ENCODE measurements at regions not wholly inside any gene's neighbourhood (a gene's known extent, or its start where the extent isn't known, plus 50 kb on each side); places are given as distances from the start of the nearest gene placed in this dataset.

DNA sequence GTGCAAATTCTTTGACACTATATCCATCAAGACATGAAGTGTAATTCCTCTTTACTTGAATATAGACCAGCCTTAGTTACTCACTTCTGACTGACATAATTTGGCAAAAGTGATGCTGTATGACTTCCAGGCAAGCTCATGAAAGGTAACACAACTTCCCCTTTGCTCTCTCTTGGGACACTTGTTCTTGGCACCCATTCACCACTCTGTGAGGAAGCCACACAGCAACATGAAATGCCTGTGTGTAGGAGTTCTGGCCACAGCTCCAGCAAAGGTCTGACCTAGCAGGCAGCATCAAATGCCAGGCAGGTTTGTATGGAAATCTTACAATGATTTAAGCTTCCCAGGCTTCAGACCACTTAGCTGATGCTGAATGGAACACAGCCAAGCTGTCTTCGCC is 280.3 kb downstream of the PDHA2 start:
- H4K20me1 ChIP-seq (ENCODE audit: control insufficient read depth, extremely low read depth, insufficient read depth, low read length): no peaks in the 10 kb centered on the region
- H3K9me3 ChIP-seq (ENCODE audit: control insufficient read depth, low read depth, low read length): no peaks in the 10 kb centered on the region
- no peaks in the 10 kb centered on the region for H3K36me3 ChIP-seq (ENCODE audit: control insufficient read depth in 2 of 2, extremely low read depth in 1 of 2, insufficient read depth in 2 of 2, low read length in 2 of 2)
- H3K27ac ChIP-seq (ENCODE audit: control insufficient read depth, insufficient read depth, low read length): no peak overlapping the region
- H3K79me2 ChIP-seq (ENCODE audit: control insufficient read depth, insufficient read depth, low read length): no peaks in the 10 kb centered on the region
- dilution Hi-C loops (cut with MboI; ENCODE audit: extremely low pct_ligation_motif_present, low sequenced_read_pairs): no loop called here
- FAIRE-seq: no peak
- no peak overlapping the region for H2AFZ ChIP-seq (ENCODE audit: control insufficient read depth, low read length)
- H3K4me2 ChIP-seq (ENCODE audit: control insufficient read depth, extremely low read depth, insufficient read depth, low read depth, low read length): no peak overlapping the region
- H3K9me1 ChIP-seq (ENCODE audit: control insufficient read depth, extremely low read depth, insufficient read depth, low read length): no peaks in the 10 kb centered on the region
- TF ChIP-seq EZH2 (IDR thresholded peaks at IDR 0.05; ENCODE audit: low read length): no peak
- TF ChIP-seq, protein P1, sequence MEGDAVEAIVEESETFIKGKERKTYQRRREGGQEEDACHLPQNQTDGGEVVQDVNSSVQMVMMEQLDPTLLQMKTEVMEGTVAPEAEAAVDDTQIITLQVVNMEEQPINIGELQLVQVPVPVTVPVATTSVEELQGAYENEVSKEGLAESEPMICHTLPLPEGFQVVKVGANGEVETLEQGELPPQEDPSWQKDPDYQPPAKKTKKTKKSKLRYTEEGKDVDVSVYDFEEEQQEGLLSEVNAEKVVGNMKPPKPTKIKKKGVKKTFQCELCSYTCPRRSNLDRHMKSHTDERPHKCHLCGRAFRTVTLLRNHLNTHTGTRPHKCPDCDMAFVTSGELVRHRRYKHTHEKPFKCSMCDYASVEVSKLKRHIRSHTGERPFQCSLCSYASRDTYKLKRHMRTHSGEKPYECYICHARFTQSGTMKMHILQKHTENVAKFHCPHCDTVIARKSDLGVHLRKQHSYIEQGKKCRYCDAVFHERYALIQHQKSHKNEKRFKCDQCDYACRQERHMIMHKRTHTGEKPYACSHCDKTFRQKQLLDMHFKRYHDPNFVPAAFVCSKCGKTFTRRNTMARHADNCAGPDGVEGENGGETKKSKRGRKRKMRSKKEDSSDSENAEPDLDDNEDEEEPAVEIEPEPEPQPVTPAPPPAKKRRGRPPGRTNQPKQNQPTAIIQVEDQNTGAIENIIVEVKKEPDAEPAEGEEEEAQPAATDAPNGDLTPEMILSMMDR (optimal IDR thresholded peaks at IDR 0.05 in 1 of 3, IDR thresholded peaks at IDR 0.05 in 1 of 3, conservative IDR thresholded peaks at IDR 0.05 in 1 of 3; ENCODE audit: extremely low read depth in 1 of 3, insufficient read depth in 2 of 3, low read length in 3 of 3): no peak
- no peak overlapping the region for H3K9ac ChIP-seq (ENCODE audit: control insufficient read depth, extremely low read depth, insufficient read depth, low read length)
- no peak for DNase-seq (ENCODE audit: low read depth, low spot score)
- no peaks in the 10 kb centered on the region for H3K4me1 ChIP-seq (ENCODE audit: control insufficient read depth, extremely low read depth, insufficient read depth, low read length)
- no peaks in the 10 kb centered on the region for H3K27me3 ChIP-seq (ENCODE audit: control insufficient read depth, extremely low read depth, insufficient read depth, low read length)
- no peak overlapping the region for H3K4me3 ChIP-seq (ENCODE audit: control insufficient read depth in 2 of 3, extremely low read depth in 1 of 3, insufficient read depth in 2 of 3, low read depth in 1 of 3, low read length in 3 of 3)

DNA sequence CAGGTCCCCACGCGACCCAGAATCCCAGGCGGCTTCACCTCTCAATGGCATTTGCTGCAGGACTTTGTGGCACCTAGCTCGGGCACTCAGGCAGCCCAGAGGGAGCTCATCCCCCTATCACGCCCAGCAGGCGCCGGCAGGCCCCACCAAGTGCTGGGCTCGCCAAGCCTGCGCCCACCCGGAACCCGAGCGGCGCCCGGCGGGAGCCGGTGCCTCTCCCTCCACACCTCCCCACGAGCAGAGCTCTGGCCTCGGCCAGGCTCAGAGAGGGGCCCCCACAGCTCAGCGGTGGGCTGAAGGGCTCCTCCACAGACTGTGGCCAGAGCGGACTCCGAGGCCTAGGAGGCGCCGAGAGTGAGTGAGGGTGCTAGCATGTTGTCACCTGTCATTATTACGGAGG is 286.3 kb downstream of the PDHA2 start:
- no peak overlapping the region for H3K4me2 ChIP-seq (ENCODE audit: control insufficient read depth, extremely low read depth, insufficient read depth, low read depth, low read length)
- TF ChIP-seq EZH2 (IDR thresholded peaks at IDR 0.05; ENCODE audit: low read length): no peak
- TF ChIP-seq, protein P1 (optimal IDR thresholded peaks at IDR 0.05 in 1 of 3, IDR thresholded peaks at IDR 0.05 in 1 of 3, conservative IDR thresholded peaks at IDR 0.05 in 1 of 3; ENCODE audit: extremely low read depth in 1 of 3, insufficient read depth in 2 of 3, low read length in 3 of 3): no peak
- no peak for FAIRE-seq

More for the DNA sequence above, 286.3 kb downstream of the PDHA2 start:
- H3K4me3 ChIP-seq (ENCODE audit: control insufficient read depth in 2 of 3, extremely low read depth in 1 of 3, insufficient read depth in 2 of 3, low read depth in 1 of 3, low read length in 3 of 3): no peak overlapping the region
- H3K9ac ChIP-seq (ENCODE audit: control insufficient read depth, extremely low read depth, insufficient read depth, low read length): no peak overlapping the region
- no peaks in the 10 kb centered on the region for H3K9me3 ChIP-seq (ENCODE audit: control insufficient read depth, low read depth, low read length)
- no peaks in the 10 kb centered on the region for H3K79me2 ChIP-seq (ENCODE audit: control insufficient read depth, insufficient read depth, low read length)
- no peaks in the 10 kb centered on the region for H3K9me1 ChIP-seq (ENCODE audit: control insufficient read depth, extremely low read depth, insufficient read depth, low read length)
- no peaks in the 10 kb centered on the region for H3K36me3 ChIP-seq (ENCODE audit: control insufficient read depth in 2 of 2, extremely low read depth in 1 of 2, insufficient read depth in 2 of 2, low read length in 2 of 2)
- DNase-seq (ENCODE audit: low read depth, low spot score): no peak
- dilution Hi-C loops (cut with MboI; ENCODE audit: extremely low pct_ligation_motif_present, low sequenced_read_pairs): no loop called here
- no peaks in the 10 kb centered on the region for H4K20me1 ChIP-seq (ENCODE audit: control insufficient read depth, extremely low read depth, insufficient read depth, low read length)
- no peak overlapping the region for H3K27ac ChIP-seq (ENCODE audit: control insufficient read depth, insufficient read depth, low read length)
- no peak overlapping the region for H2AFZ ChIP-seq (ENCODE audit: control insufficient read depth, low read length)
- no peaks in the 10 kb centered on the region for H3K27me3 ChIP-seq (ENCODE audit: control insufficient read depth, extremely low read depth, insufficient read depth, low read length)
- H3K4me1 ChIP-seq (ENCODE audit: control insufficient read depth, extremely low read depth, insufficient read depth, low read length): no peaks in the 10 kb centered on the region

All from keratinocyte (primary cell).